Esophagus mucosa (tissue), 1 donor: ENCODE measurements at regions not wholly inside any gene's neighbourhood (a gene's known extent, or its start where the extent isn't known, plus 50 kb on each side); places are given as distances from the start of the nearest gene placed in this dataset.

ENCODE experiments used
- ATAC-seq: fragments of 200-7000 bp; cut with Tn5 transposase; one replicate; pipeline ENCODE4 v1.9.1; 2020
- donor health status: DM: yes; HTN: yes; CAD: no.

- ATAC-seq, result no peak
These were observed 183.2 kb upstream of the STAC start for GRCh38 chr3:36197151-36197550.

- no peak for ATAC-seq
These were observed 178.8 kb upstream of the STAC start for GRCh38 chr3:36201546-36201945.

GRCh38 chr3:36206956-36207580, 173.2 kb upstream of the STAC start:
- ATAC-seq, result no peak

- no peak for ATAC-seq
These were observed 169.3 kb upstream of the STAC start for GRCh38 chr3:36210840-36211651.

- no peak for ATAC-seq
These were observed 168.7 kb upstream of the STAC start for GRCh38 chr3:36211652-36211999.

GRCh38 chr3:36212251-36212650, 168.1 kb upstream of the STAC start:
- no peak for ATAC-seq

- no peak for ATAC-seq
These were observed 165.8 kb upstream of the STAC start for GRCh38 chr3:36214460-36214859.

- ATAC-seq, result no peak
These were observed 165.1 kb upstream of the STAC start for GRCh38 chr3:36215241-36215640.

- no peak for ATAC-seq
These were observed 160.9 kb upstream of the STAC start for GRCh38 chr3:36219398-36219797.

- no peak for ATAC-seq
These were observed 160.1 kb upstream of the STAC start for GRCh38 chr3:36220173-36220572.

- no peak for ATAC-seq
These were observed 158.3 kb upstream of the STAC start for GRCh38 chr3:36221975-36222374.

GRCh38 chr3:36227980-36228379, 152.3 kb upstream of the STAC start:
- no peak for ATAC-seq

GRCh38 chr3:36229496-36229895, 150.8 kb upstream of the STAC start:
- ATAC-seq, result no peak

- ATAC-seq, result no peak
These were observed 147.4 kb upstream of the STAC start for GRCh38 chr3:36232797-36233489.

GRCh38 chr3:36244728-36245127, 135.6 kb upstream of the STAC start:
- no peak for ATAC-seq

- no peak for ATAC-seq
These were observed 131.9 kb upstream of the STAC start for GRCh38 chr3:36248374-36248773.

GRCh38 chr3:36250191-36250590, 130.1 kb upstream of the STAC start:
- no peak for ATAC-seq

GRCh38 chr3:36257158-36257852, 123.0 kb upstream of the STAC start:
- ATAC-seq, result no peak

GRCh38 chr3:36258421-36258820, 121.9 kb upstream of the STAC start:
- no peak for ATAC-seq

- ATAC-seq, result no peak
These were observed 120.7 kb upstream of the STAC start for GRCh38 chr3:36259580-36259979.

- ATAC-seq, result no peak
These were observed 111.0 kb upstream of the STAC start for GRCh38 chr3:36269274-36269673.

- no peak for ATAC-seq
These were observed 97.5 kb upstream of the STAC start for GRCh38 chr3:36282766-36283165.

- no peak for ATAC-seq
These were observed 85.0 kb upstream of the STAC start for GRCh38 chr3:36295296-36295695.
